ENCODE measurements at regions not wholly inside any gene's neighbourhood (a gene's known extent, or its start where the extent isn't known, plus 50 kb on each side); places are given as distances from the start of the nearest gene placed in this dataset.

- no peak for TF ChIP-seq CTCF (IDR thresholded peaks at IDR 0.05)
- no peak for TF ChIP-seq POLR2A (IDR thresholded peaks at IDR 0.05)
- TF ChIP-seq POLR2AphosphoS5 (IDR thresholded peaks at IDR 0.05), result no peak
Measured at GRCh38 chrX:130556951-130557350, 155.2 kb downstream of the RBMX2 start.

Measured in prostate gland (tissue), 2 donors.